Cardiac muscle cell (in vitro differentiated cells and primary cell): ENCODE measurements at regions not wholly inside any gene's neighbourhood (a gene's known extent, or its start where the extent isn't known, plus 50 kb on each side); places are given as distances from the start of the nearest gene placed in this dataset.

Experiments used
- DNase-seq, 2 donors: peaks; one replicate each; pipeline versions ENCODE4 v3.0.0 to v3.0.0-alpha.2; 2010 to 2017; ENCODE audit warnings: low read depth in 1 of 2, low spot score in 1 of 2
- H3K27ac ChIP-seq: fragments of 200-600 bp; sonication (generic); 2 replicates; pipeline ENCODE4 v1.5.1; 2016
- H3K27me3 ChIP-seq: fragments of 200-600 bp; sonication (generic); 2 replicates; pipeline ENCODE4 v1.6.0; 2016; ENCODE audit warnings: control low read depth
- H3K36me3 ChIP-seq: fragments of 200-600 bp; sonication (generic); 2 replicates; pipeline ENCODE4 v1.5.1; 2016; ENCODE audit warnings: control low read depth
- H3K4me1 ChIP-seq: fragments of 200-600 bp; sonication (generic); 2 replicates; pipeline ENCODE4 v1.8.1; 2017; ENCODE audit warnings: low read depth, mild to moderate bottlenecking, mixed run types
- H3K4me3 ChIP-seq: fragments of 200-600 bp; sonication (generic); 2 replicates; pipeline ENCODE4 v1.5.1; 2016; ENCODE audit warnings: mild to moderate bottlenecking
- H3K9me3 ChIP-seq: fragments of 200-600 bp; sonication (generic); 2 replicates; pipeline ENCODE4 v1.5.1; 2017; ENCODE audit warnings: low read depth, mild to moderate bottlenecking, control low read depth
- CTCF ChIP-seq: IDR thresholded peaks from 2 replicates; pipeline ENCODE4 v1.5.1; 2012; ENCODE audit warnings: low read depth, mild to moderate bottlenecking, low read length

- no peak for DNase-seq
- Histone ChIP-seq H3K27me3 (peaks cover 11% of the 10 kb centered on the region), H3K9me3 (no peaks in the 10 kb centered on the region), H3K4me1 (peaks cover 13% of the 10 kb centered on the region), H3K36me3 (no peaks in the 10 kb centered on the region), H3K4me3 (no peak overlapping the region), H3K27ac (no peak overlapping the region)
- no peak for TF ChIP-seq CTCF
Observed at GRCh38 chr16:86346034-86346433, 164.3 kb upstream of the FOXF1 start.

GRCh38 chr16:86347090-86347489, 163.2 kb upstream of the FOXF1 start:
- Histone ChIP-seq H3K4me1 (peaks cover 13% of the 10 kb centered on the region), H3K36me3 (no peaks in the 10 kb centered on the region), H3K9me3 (no peaks in the 10 kb centered on the region), H3K27ac (no peak overlapping the region), H3K4me3 (no peak overlapping the region), H3K27me3 (peaks cover 3% of the 10 kb centered on the region)
- no peak for DNase-seq
- no peak for TF ChIP-seq CTCF

- Histone ChIP-seq H3K36me3 (no peaks in the 10 kb centered on the region), H3K27ac (no peak overlapping the region), H3K4me3 (no peak overlapping the region), H3K4me1 (peaks cover 13% of the 10 kb centered on the region), H3K9me3 (no peaks in the 10 kb centered on the region), H3K27me3 (no peaks in the 10 kb centered on the region)
- TF ChIP-seq CTCF: no peak
- DNase-seq: no peak
Observed at GRCh38 chr16:86347916-86348555, 162.3 kb upstream of the FOXF1 start.

GRCh38 chr16:86349338-86349900, 160.9 kb upstream of the FOXF1 start:
- H3K36me3 ChIP-seq: no peaks in the 10 kb centered on the region
- H3K4me1 ChIP-seq: no peaks in the 10 kb centered on the region
- DNase-seq: no peak
- no peak overlapping the region for H3K4me3 ChIP-seq
- no peaks in the 10 kb centered on the region for H3K27me3 ChIP-seq
- H3K27ac ChIP-seq: no peak overlapping the region
- TF ChIP-seq CTCF: no peak
- no peaks in the 10 kb centered on the region for H3K9me3 ChIP-seq

GRCh38 chr16:86350289-86350688, 160.0 kb upstream of the FOXF1 start:
- no peak for TF ChIP-seq CTCF
- Histone ChIP-seq H3K4me3 (no peak overlapping the region), H3K27ac (no peak overlapping the region), H3K4me1 (no peaks in the 10 kb centered on the region), H3K36me3 (no peaks in the 10 kb centered on the region), H3K9me3 (no peaks in the 10 kb centered on the region), H3K27me3 (no peaks in the 10 kb centered on the region)
- no peak for DNase-seq
